ENCODE measurements at regions not wholly inside any gene's neighbourhood (a gene's known extent, or its start where the extent isn't known, plus 50 kb on each side); places are given as distances from the start of the nearest gene placed in this dataset.

- no peaks in the 10 kb centered on the region for H3K27me3 ChIP-seq (ENCODE audit: control insufficient read depth in 1 of 2, insufficient read depth in 2 of 2, low read length in 2 of 2)
- no peaks in the 10 kb centered on the region for H3K4me1 ChIP-seq (ENCODE audit: insufficient read depth, low read length)
- H3K27ac ChIP-seq (ENCODE audit: low read depth in 1 of 2, low read length in 2 of 2): no peak overlapping the region
- no peaks in the 10 kb centered on the region for H3K36me3 ChIP-seq (ENCODE audit: insufficient read depth, low read length)
- no peaks in the 10 kb centered on the region for H3K4me1 Mint-ChIP-seq (ENCODE audit: low read depth)
- no peaks in the 10 kb centered on the region for H3K9me3 ChIP-seq (ENCODE audit: control insufficient read depth in 1 of 2, insufficient read depth in 1 of 2, low read length in 2 of 2)
- CTCF ChIA-PET: interaction anchor here (1.1 kb wide), 1 partner anchor 9 kb away, joined by 3 read pairs; no protein-coding TSS in a partner anchor
- no peak overlapping the region for H3K27ac Mint-ChIP-seq
- H3K27me3 Mint-ChIP-seq: peaks cover 8% of the 10 kb centered on the region
- H3K4me3 Mint-ChIP-seq: no peak overlapping the region
- DNase-seq: no peak
- POLR2A ChIA-PET: no interaction called here
- intact Hi-C loops (cut with DNase I, micrococcal nuclease): no loop called here
- no peaks in the 10 kb centered on the region for H3K9me3 Mint-ChIP-seq
- no peak overlapping the region for H3K4me3 ChIP-seq (ENCODE audit: low read length)
- no peak for TF ChIP-seq CTCF (IDR thresholded peaks at IDR 0.05)
- ATAC-seq (ENCODE audit: poor library complexity): no peak
- no peaks in the 10 kb centered on the region for H3K36me3 Mint-ChIP-seq (ENCODE audit: low read depth)
Observed at GRCh38 chr7:21054427-21055112, 267.9 kb upstream of the SP8 start.

GRCh38 chr7:21059069-21059468 is 272.4 kb upstream of the SP8 start:
- intact Hi-C loops (cut with DNase I, micrococcal nuclease): no loop called here
- no peak for ATAC-seq (ENCODE audit: poor library complexity)
- no peak for DNase-seq
- no peaks in the 10 kb centered on the region for H3K27me3 ChIP-seq (ENCODE audit: control insufficient read depth in 1 of 2, insufficient read depth in 2 of 2, low read length in 2 of 2)
- no peaks in the 10 kb centered on the region for H3K36me3 ChIP-seq (ENCODE audit: insufficient read depth, low read length)
- POLR2A ChIA-PET: no interaction called here
- TF ChIP-seq CTCF (IDR thresholded peaks at IDR 0.05): no peak
- Mint-ChIP-seq H3K27me3 (peaks cover 8% of the 10 kb centered on the region), H3K4me1 (ENCODE audit: low read depth) (no peaks in the 10 kb centered on the region), H3K4me3 (no peak overlapping the region), H3K36me3 (ENCODE audit: low read depth) (no peaks in the 10 kb centered on the region), H3K27ac (no peak overlapping the region), H3K9me3 (no peaks in the 10 kb centered on the region)
- no peaks in the 10 kb centered on the region for H3K9me3 ChIP-seq (ENCODE audit: control insufficient read depth in 1 of 2, insufficient read depth in 1 of 2, low read length in 2 of 2)
- no peaks in the 10 kb centered on the region for H3K4me1 ChIP-seq (ENCODE audit: insufficient read depth, low read length)
- CTCF ChIA-PET: no interaction called here
- no peak overlapping the region for H3K27ac ChIP-seq (ENCODE audit: low read depth in 1 of 2, low read length in 2 of 2)
- no peak overlapping the region for H3K4me3 ChIP-seq (ENCODE audit: low read length)

GRCh38 chr7:21063106-21063505 is 276.4 kb upstream of the SP8 start:
- intact Hi-C loops (cut with DNase I, micrococcal nuclease): no loop called here
- ATAC-seq (ENCODE audit: poor library complexity): no peak
- no peaks in the 10 kb centered on the region for H3K4me1 ChIP-seq (ENCODE audit: insufficient read depth, low read length)
- no peak for TF ChIP-seq CTCF (IDR thresholded peaks at IDR 0.05)
- no peak overlapping the region for H3K27ac ChIP-seq (ENCODE audit: low read depth in 1 of 2, low read length in 2 of 2)
- DNase-seq: no peak
- H3K4me3 ChIP-seq (ENCODE audit: low read length): no peak overlapping the region
- CTCF ChIA-PET: no interaction called here
- H3K9me3 ChIP-seq (ENCODE audit: control insufficient read depth in 1 of 2, insufficient read depth in 1 of 2, low read length in 2 of 2): no peaks in the 10 kb centered on the region
- no peaks in the 10 kb centered on the region for H3K9me3 Mint-ChIP-seq
- H3K4me1 Mint-ChIP-seq (ENCODE audit: low read depth): no peaks in the 10 kb centered on the region
- no peaks in the 10 kb centered on the region for H3K36me3 ChIP-seq (ENCODE audit: insufficient read depth, low read length)
- H3K27me3 ChIP-seq (ENCODE audit: control insufficient read depth in 1 of 2, insufficient read depth in 2 of 2, low read length in 2 of 2): no peaks in the 10 kb centered on the region
- H3K27ac Mint-ChIP-seq: no peak overlapping the region
- peaks cover 4% of the 10 kb centered on the region for H3K27me3 Mint-ChIP-seq
- no peak overlapping the region for H3K4me3 Mint-ChIP-seq
- POLR2A ChIA-PET: no interaction called here
- H3K36me3 Mint-ChIP-seq (ENCODE audit: low read depth): no peaks in the 10 kb centered on the region
